NT2/D1 (cell line): ENCODE measurements at regions not wholly inside any gene's neighbourhood (a gene's known extent, or its start where the extent isn't known, plus 50 kb on each side); places are given as distances from the start of the nearest gene placed in this dataset.

ENCODE experiments used
- SUZ12 ChIP-seq: IDR thresholded peaks from 2 replicates; pipeline ENCODE4 v1.6.1; 2011; ENCODE audit not compliant: insufficient read length, insufficient read depth; ENCODE audit errors: extremely low read depth
- YY1 ChIP-seq: IDR thresholded peaks from 2 replicates; pipeline ENCODE4 v1.6.1; 2011; ENCODE audit not compliant: insufficient read length, insufficient read depth
- ZNF274 ChIP-seq: IDR thresholded peaks from 2 replicates; pipeline ENCODE4 v1.6.1; 2011; ENCODE audit warnings: mild to moderate bottlenecking, low read depth, low read length

DNA sequence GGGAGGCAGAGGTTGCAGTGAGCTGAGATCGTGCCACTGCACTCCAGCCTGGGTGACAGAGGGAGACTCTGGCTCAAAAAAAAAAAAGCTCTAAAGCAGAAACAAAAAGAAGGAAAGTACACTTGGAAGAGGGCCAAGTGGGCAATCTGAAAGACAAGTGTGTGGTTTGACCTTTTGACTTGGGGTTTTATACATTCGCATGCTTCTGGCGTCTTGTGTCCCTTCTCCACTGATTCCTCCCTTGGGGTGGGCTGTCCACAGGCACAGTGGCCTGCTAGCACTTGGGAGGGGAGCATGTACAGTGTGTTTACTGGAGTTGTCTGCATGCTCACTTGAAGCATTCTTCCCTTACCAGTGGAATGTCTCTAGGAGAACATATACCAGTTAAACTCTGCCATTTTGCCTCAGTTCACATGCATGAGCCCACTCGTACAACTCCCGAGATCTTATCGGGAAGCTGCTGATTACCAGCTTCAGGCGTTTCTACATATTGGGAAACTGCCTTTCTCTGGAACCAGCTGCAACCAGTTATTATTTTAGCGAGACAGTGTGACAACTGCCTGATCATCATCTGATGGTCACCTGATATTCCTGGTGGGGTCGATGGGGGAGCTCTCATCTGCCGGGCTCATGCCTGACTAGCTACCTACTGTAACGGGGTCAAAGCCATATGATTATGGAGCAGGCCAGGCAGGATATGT is 113.5 kb upstream of the ZNF678 start:
- TF ChIP-seq YY1 (no peak), SUZ12 (no peak), ZNF274 (no peak)
